ENCODE measurements at regions not wholly inside any gene's neighbourhood (a gene's known extent, or its start where the extent isn't known, plus 50 kb on each side); places are given as distances from the start of the nearest gene placed in this dataset.
A peak's percentile ranks its signal among the peaks of the same experiment; 100 is the strongest.

- no peak for DNase-seq
Observed at GRCh38 chr2:20110383-20110782, 59.0 kb upstream of the LAPTM4A start.

GRCh38 chr2:20108655-20109396, 57.4 kb upstream of the LAPTM4A start:
- no peak for DNase-seq

GRCh38 chr2:20107776-20108175, 56.3 kb upstream of the LAPTM4A start:
- no peak for DNase-seq

- no peak for DNase-seq
Observed at GRCh38 chr2:20107352-20107751, 55.9 kb upstream of the LAPTM4A start.

- DNase-seq = no peak
Observed at GRCh38 chr2:20106746-20107145, 55.3 kb upstream of the LAPTM4A start.

- no peak for DNase-seq
Observed at GRCh38 chr2:20104900-20105545, 53.6 kb upstream of the LAPTM4A start.

- DNase-seq = peak; percentile 29
Observed at GRCh38 chr2:20103530-20103929, 52.1 kb upstream of the LAPTM4A start.
